Stimulated activated naive B cell treated with anti-CD40 and anti-IgM and Interleukin-4, amounts not matched to agents 10 μg/mL and 1 μg/mL and 100 μg/mL, for 72 hours (primary cell): ENCODE measurements at regions not wholly inside any gene's neighbourhood (a gene's known extent, or its start where the extent isn't known, plus 50 kb on each side); places are given as distances from the start of the nearest gene placed in this dataset.

ENCODE experiments used
- ATAC-seq, 2 donors: fragments of 150-1000 bp; cut with Tn5 transposase; replicated peaks; 2 replicates each; pipeline ENCODE4 v1.10.0; 2021; ENCODE audit warnings: moderate library complexity in 1 of 2
- DNase-seq: peaks from one replicate; pipeline ENCODE4 v3.0.0; 2021
- H3K27ac Mint-ChIP-seq: one replicate; pipeline ENCODE4 v1.8.0; 2022; ENCODE audit warnings: mild to moderate bottlenecking, mixed read lengths
- H3K27me3 Mint-ChIP-seq, 2 donors: one replicate each; pipeline ENCODE4 v1.8.0; 2022; ENCODE audit warnings: mixed read lengths in 2 of 2
- H3K36me3 Mint-ChIP-seq, 2 donors: one replicate each; pipeline ENCODE4 v1.8.0; 2022; ENCODE audit warnings: mixed read lengths in 2 of 2, mild to moderate bottlenecking in 1 of 2
- H3K4me1 Mint-ChIP-seq, 2 donors: one replicate each; pipeline ENCODE4 v1.8.0; 2022; ENCODE audit warnings: mixed read lengths in 2 of 2, mild to moderate bottlenecking in 1 of 2
- H3K4me3 Mint-ChIP-seq, 2 donors: one replicate each; pipeline ENCODE4 v1.8.0; 2022; ENCODE audit warnings: mild to moderate bottlenecking in 2 of 2, mixed read lengths in 2 of 2, moderate library complexity in 1 of 2
- H3K9me3 Mint-ChIP-seq, 2 donors: one replicate each; pipeline ENCODE4 v1.8.0; 2022; ENCODE audit warnings: mixed read lengths in 2 of 2, mild to moderate bottlenecking in 1 of 2

GRCh38 chr2:146246002-146246735 lies 1598.7 kb upstream of the ACVR2A start:
- H3K36me3 Mint-ChIP-seq, result no peaks in the 10 kb centered on the region
- H3K4me1 Mint-ChIP-seq, result no peaks in the 10 kb centered on the region
- H3K9me3 Mint-ChIP-seq, result no peaks in the 10 kb centered on the region
- no peaks in the 10 kb centered on the region for H3K27me3 Mint-ChIP-seq
- H3K27ac Mint-ChIP-seq, result no peak overlapping the region
- ATAC-seq, result no peak
- no peak overlapping the region for H3K4me3 Mint-ChIP-seq
- no peak for DNase-seq

GRCh38 chr2:146244830-146245229 lies 1600.0 kb upstream of the ACVR2A start:
- H3K4me1 Mint-ChIP-seq, result no peaks in the 10 kb centered on the region
- H3K36me3 Mint-ChIP-seq, result no peaks in the 10 kb centered on the region
- H3K27me3 Mint-ChIP-seq, result no peaks in the 10 kb centered on the region
- no peaks in the 10 kb centered on the region for H3K9me3 Mint-ChIP-seq
- DNase-seq, result no peak
- ATAC-seq, result no peak
- H3K4me3 Mint-ChIP-seq, result no peak overlapping the region
- no peak overlapping the region for H3K27ac Mint-ChIP-seq

GRCh38 chr2:146244131-146244530 lies 1600.7 kb upstream of the ACVR2A start:
- no peak for ATAC-seq
- no peak overlapping the region for H3K27ac Mint-ChIP-seq
- H3K4me1 Mint-ChIP-seq, result no peaks in the 10 kb centered on the region
- H3K9me3 Mint-ChIP-seq, result no peaks in the 10 kb centered on the region
- no peak overlapping the region for H3K4me3 Mint-ChIP-seq
- H3K27me3 Mint-ChIP-seq, result no peaks in the 10 kb centered on the region
- no peaks in the 10 kb centered on the region for H3K36me3 Mint-ChIP-seq
- no peak for DNase-seq

- ATAC-seq (no peak), DNase-seq (no peak)
- no peaks in the 10 kb centered on the region for H3K36me3 Mint-ChIP-seq
- H3K27me3 Mint-ChIP-seq, result no peaks in the 10 kb centered on the region
- no peak overlapping the region for H3K4me3 Mint-ChIP-seq
- no peaks in the 10 kb centered on the region for H3K9me3 Mint-ChIP-seq
- no peak overlapping the region for H3K27ac Mint-ChIP-seq
- no peaks in the 10 kb centered on the region for H3K4me1 Mint-ChIP-seq
Measured at GRCh38 chr2:146241023-146241422, 1603.8 kb upstream of the ACVR2A start.

- H3K4me3 Mint-ChIP-seq, result no peak overlapping the region
- H3K9me3 Mint-ChIP-seq, result no peaks in the 10 kb centered on the region
- no peak for ATAC-seq
- DNase-seq, result no peak
- no peaks in the 10 kb centered on the region for H3K27me3 Mint-ChIP-seq
- no peaks in the 10 kb centered on the region for H3K4me1 Mint-ChIP-seq
- no peaks in the 10 kb centered on the region for H3K36me3 Mint-ChIP-seq
- H3K27ac Mint-ChIP-seq, result no peak overlapping the region
Measured at GRCh38 chr2:146240391-146240790, 1604.4 kb upstream of the ACVR2A start.

GRCh38 chr2:146239392-146240135 lies 1605.3 kb upstream of the ACVR2A start:
- Mint-ChIP-seq H3K27ac (no peak overlapping the region), H3K36me3 (no peaks in the 10 kb centered on the region), H3K4me3 (no peak overlapping the region), H3K4me1 (no peaks in the 10 kb centered on the region), H3K27me3 (no peaks in the 10 kb centered on the region), H3K9me3 (no peaks in the 10 kb centered on the region)
- ATAC-seq, result no peak
- no peak for DNase-seq

GRCh38 chr2:146238254-146238966 lies 1606.4 kb upstream of the ACVR2A start:
- Mint-ChIP-seq H3K4me3 (no peak overlapping the region), H3K27me3 (no peaks in the 10 kb centered on the region), H3K4me1 (no peaks in the 10 kb centered on the region), H3K27ac (no peak overlapping the region), H3K9me3 (no peaks in the 10 kb centered on the region), H3K36me3 (no peaks in the 10 kb centered on the region)
- DNase-seq (no peak), ATAC-seq (no peak)

GRCh38 chr2:146235158-146235557 lies 1609.7 kb upstream of the ACVR2A start:
- H3K4me1 Mint-ChIP-seq, result no peaks in the 10 kb centered on the region
- DNase-seq, result no peak
- H3K27me3 Mint-ChIP-seq, result no peaks in the 10 kb centered on the region
- H3K27ac Mint-ChIP-seq, result no peak overlapping the region
- no peaks in the 10 kb centered on the region for H3K9me3 Mint-ChIP-seq
- no peak for ATAC-seq
- no peak overlapping the region for H3K4me3 Mint-ChIP-seq
- H3K36me3 Mint-ChIP-seq, result no peaks in the 10 kb centered on the region

GRCh38 chr2:146229508-146230155 lies 1615.2 kb upstream of the ACVR2A start:
- H3K4me1 Mint-ChIP-seq, result peaks cover 9 to 15% of the 10 kb centered on the region in 2 donors
- ATAC-seq (no peak), DNase-seq (no peak)
- no peak overlapping the region for H3K4me3 Mint-ChIP-seq
- H3K36me3 Mint-ChIP-seq, result no peaks in the 10 kb centered on the region
- peaks cover 0 to 3% of the 10 kb centered on the region in 2 donors for H3K9me3 Mint-ChIP-seq
- H3K27ac Mint-ChIP-seq, result no peak overlapping the region
- H3K27me3 Mint-ChIP-seq, result no peaks in the 10 kb centered on the region

GRCh38 chr2:146228466-146229058 lies 1616.3 kb upstream of the ACVR2A start:
- Mint-ChIP-seq H3K4me3 (no peak overlapping the region), H3K4me1 (peaks cover 9 to 15% of the 10 kb centered on the region in 2 donors), H3K9me3 (peaks cover 0 to 3% of the 10 kb centered on the region in 2 donors), H3K36me3 (no peaks in the 10 kb centered on the region), H3K27me3 (no peaks in the 10 kb centered on the region), H3K27ac (no peak overlapping the region)
- ATAC-seq (peak; percentile 91), DNase-seq (peak; percentile 10)

GRCh38 chr2:146228020-146228393 lies 1616.8 kb upstream of the ACVR2A start:
- Mint-ChIP-seq H3K4me1 (peaks cover 9 to 15% of the 10 kb centered on the region in 2 donors), H3K27me3 (no peaks in the 10 kb centered on the region), H3K9me3 (peaks cover 0 to 3% of the 10 kb centered on the region in 2 donors), H3K27ac (no peak overlapping the region), H3K36me3 (no peaks in the 10 kb centered on the region), H3K4me3 (no peak overlapping the region)
- DNase-seq (no peak), ATAC-seq (no peak)

- Mint-ChIP-seq H3K9me3 (peaks cover 0 to 3% of the 10 kb centered on the region in 2 donors), H3K4me3 (no peak overlapping the region), H3K27me3 (no peaks in the 10 kb centered on the region), H3K27ac (no peak overlapping the region), H3K36me3 (no peaks in the 10 kb centered on the region), H3K4me1 (peaks cover 9 to 15% of the 10 kb centered on the region in 2 donors)
- DNase-seq (no peak), ATAC-seq (peak in 1 of 2 donors; percentile 15)
Measured at GRCh38 chr2:146227152-146228019, 1617.4 kb upstream of the ACVR2A start.

- Mint-ChIP-seq H3K9me3 (peaks cover 0 to 3% of the 10 kb centered on the region in 2 donors), H3K4me3 (no peak overlapping the region), H3K36me3 (no peaks in the 10 kb centered on the region), H3K27me3 (no peaks in the 10 kb centered on the region), H3K27ac (no peak overlapping the region), H3K4me1 (peaks cover 9 to 15% of the 10 kb centered on the region in 2 donors)
- DNase-seq (no peak), ATAC-seq (no peak)
Measured at GRCh38 chr2:146226077-146226476, 1618.8 kb upstream of the ACVR2A start.
